ENCODE measurements at regions not wholly inside any gene's neighbourhood (a gene's known extent, or its start where the extent isn't known, plus 50 kb on each side); places are given as distances from the start of the nearest gene placed in this dataset.
A peak's percentile ranks its signal among the peaks of the same experiment; 100 is the strongest.

GRCh38 chr17:27232328-27232727, 61.6 kb upstream of the WSB1 start:
- Mint-ChIP-seq H3K36me3 (no peaks in the 10 kb centered on the region), H3K9me3 (no peaks in the 10 kb centered on the region), H3K27ac (no peak overlapping the region), H3K4me1 (peaks cover 10% of the 10 kb centered on the region), H3K4me3 (no peak overlapping the region), H3K27me3 (no peaks in the 10 kb centered on the region)
- no peak for ATAC-seq

- Mint-ChIP-seq H3K4me1 (peaks cover 13% of the 10 kb centered on the region), H3K27me3 (no peaks in the 10 kb centered on the region)
Observed at GRCh38 chr17:27233059-27233458, 60.9 kb upstream of the WSB1 start.

GRCh38 chr17:27233776-27234175, 60.1 kb upstream of the WSB1 start:
- Mint-ChIP-seq H3K27ac (no peak overlapping the region), H3K9me3 (no peaks in the 10 kb centered on the region), H3K27me3 (no peaks in the 10 kb centered on the region), H3K36me3 (no peaks in the 10 kb centered on the region), H3K4me3 (no peak overlapping the region), H3K4me1 (peaks cover 21% of the 10 kb centered on the region)
- no peak for ATAC-seq

More at GRCh38 chr17:27233059-27233458, 60.9 kb upstream of the WSB1 start:
- H3K27ac Mint-ChIP-seq = peak overlapping the region; percentile 27
- no peaks in the 10 kb centered on the region for H3K36me3 Mint-ChIP-seq
- no peak overlapping the region for H3K4me3 Mint-ChIP-seq
- no peak for ATAC-seq
- H3K9me3 Mint-ChIP-seq = no peaks in the 10 kb centered on the region

- H3K4me1 Mint-ChIP-seq = peaks cover 51% of the 10 kb centered on the region
- H3K36me3 Mint-ChIP-seq = no peaks in the 10 kb centered on the region
- no peak overlapping the region for H3K4me3 Mint-ChIP-seq
- no peaks in the 10 kb centered on the region for H3K9me3 Mint-ChIP-seq
- no peaks in the 10 kb centered on the region for H3K27me3 Mint-ChIP-seq
- H3K27ac Mint-ChIP-seq = no peak overlapping the region
- no peak for ATAC-seq
Observed at GRCh38 chr17:27236717-27237315, 57.1 kb upstream of the WSB1 start.

GRCh38 chr17:27237890-27238289, 56.0 kb upstream of the WSB1 start:
- no peaks in the 10 kb centered on the region for H3K27me3 Mint-ChIP-seq
- no peak for ATAC-seq
- H3K4me3 Mint-ChIP-seq = no peak overlapping the region
- peaks cover 59% of the 10 kb centered on the region for H3K4me1 Mint-ChIP-seq
- H3K27ac Mint-ChIP-seq = peak overlapping the region; percentile 76
- H3K9me3 Mint-ChIP-seq = no peaks in the 10 kb centered on the region
- H3K36me3 Mint-ChIP-seq = no peaks in the 10 kb centered on the region

GRCh38 chr17:27239046-27239445, 54.9 kb upstream of the WSB1 start:
- ATAC-seq = peak; percentile 80
- no peaks in the 10 kb centered on the region for H3K36me3 Mint-ChIP-seq
- no peak overlapping the region for H3K4me3 Mint-ChIP-seq
- H3K9me3 Mint-ChIP-seq = no peaks in the 10 kb centered on the region
- peaks cover 50% of the 10 kb centered on the region for H3K4me1 Mint-ChIP-seq
- no peaks in the 10 kb centered on the region for H3K27me3 Mint-ChIP-seq
- H3K27ac Mint-ChIP-seq = peak overlapping the region; percentile 76

GRCh38 chr17:27239584-27239983, 54.3 kb upstream of the WSB1 start:
- Mint-ChIP-seq H3K9me3 (no peaks in the 10 kb centered on the region), H3K27me3 (no peaks in the 10 kb centered on the region), H3K36me3 (no peaks in the 10 kb centered on the region), H3K4me3 (no peak overlapping the region), H3K27ac (peak overlapping the region; percentile 76), H3K4me1 (peaks cover 53% of the 10 kb centered on the region)
- ATAC-seq = no peak

GRCh38 chr17:27240086-27240801, 53.7 kb upstream of the WSB1 start:
- peak overlapping the region; percentile 76 for H3K27ac Mint-ChIP-seq
- H3K36me3 Mint-ChIP-seq = no peaks in the 10 kb centered on the region
- H3K4me1 Mint-ChIP-seq = peaks cover 60% of the 10 kb centered on the region
- peak overlapping the region; percentile 7 for H3K4me3 Mint-ChIP-seq
- ATAC-seq = no peak
- H3K9me3 Mint-ChIP-seq = no peaks in the 10 kb centered on the region
- H3K27me3 Mint-ChIP-seq = no peaks in the 10 kb centered on the region

- peak overlapping the region; percentile 63 for H3K27ac Mint-ChIP-seq
- H3K27me3 Mint-ChIP-seq = no peaks in the 10 kb centered on the region
- ATAC-seq = no peak
- no peaks in the 10 kb centered on the region for H3K9me3 Mint-ChIP-seq
- peaks cover 65% of the 10 kb centered on the region for H3K4me1 Mint-ChIP-seq
- no peak overlapping the region for H3K4me3 Mint-ChIP-seq
- H3K36me3 Mint-ChIP-seq = no peaks in the 10 kb centered on the region
Observed at GRCh38 chr17:27240802-27241155, 53.1 kb upstream of the WSB1 start.

- H3K9me3 Mint-ChIP-seq = no peaks in the 10 kb centered on the region
- H3K4me1 Mint-ChIP-seq = peaks cover 68% of the 10 kb centered on the region
- no peak overlapping the region for H3K4me3 Mint-ChIP-seq
- peak overlapping the region; percentile 63 for H3K27ac Mint-ChIP-seq
- ATAC-seq = peak; percentile 80
- H3K36me3 Mint-ChIP-seq = no peaks in the 10 kb centered on the region
- no peaks in the 10 kb centered on the region for H3K27me3 Mint-ChIP-seq
Observed at GRCh38 chr17:27241346-27241946, 52.5 kb upstream of the WSB1 start.

GRCh38 chr17:27242951-27243350, 51.0 kb upstream of the WSB1 start:
- Mint-ChIP-seq H3K27me3 (no peaks in the 10 kb centered on the region), H3K4me1 (peaks cover 66% of the 10 kb centered on the region), H3K27ac (peak overlapping the region; percentile 20), H3K36me3 (no peaks in the 10 kb centered on the region), H3K4me3 (no peak overlapping the region), H3K9me3 (no peaks in the 10 kb centered on the region)
- ATAC-seq = no peak

- Mint-ChIP-seq H3K4me1 (peaks cover 55% of the 10 kb centered on the region), H3K4me3 (no peak overlapping the region), H3K27ac (no peak overlapping the region), H3K9me3 (no peaks in the 10 kb centered on the region), H3K27me3 (no peaks in the 10 kb centered on the region), H3K36me3 (no peaks in the 10 kb centered on the region)
- ATAC-seq = no peak
Observed at GRCh38 chr17:27244011-27244410, 49.9 kb upstream of the WSB1 start.
